T-cell (primary cell): ENCODE measurements at regions not wholly inside any gene's neighbourhood (a gene's known extent, or its start where the extent isn't known, plus 50 kb on each side); places are given as distances from the start of the nearest gene placed in this dataset.

ENCODE experiments used
- ATAC-seq, 4 experiments: fragments of 200-7000 bp in 3 of 4; fragments of 150-1000 bp in 1 of 4; cut with Tn5 transposase; replicated peaks in 1 of 4; 1 replicate in 3 of 4; 2 replicates in 1 of 4; pipeline ENCODE4 v1.10.0; 2021; ENCODE audit warnings: moderate library complexity in 3 of 4, mild to moderate bottlenecking in 2 of 4, moderate number of reproducible peaks in 1 of 4
- CTCF ChIA-PET, 2 donors: fragments of 300-600 bp; sonication (Branson Sonifier 250); formaldehyde crosslinking; loops; one replicate each; lab custom pipeline; 2022; ENCODE audit warnings: antibody characterized with exemption in 2 of 2; lab: Charles Lee
- POLR2A ChIA-PET, 2 donors: fragments of 300-600 bp; sonication (Branson Sonifier 250); formaldehyde crosslinking; loops; one replicate each; lab custom pipeline; 2022; ENCODE audit warnings: antibody characterized with exemption in 2 of 2; lab: Charles Lee
- DNase-seq, 35 experiments: peaks; one replicate each; pipeline versions ENCODE4 v3.0.0 to v3.0.0-alpha.2; 2013 to 2023
- H3K27ac ChIP-seq: one replicate; pipeline ENCODE4 v1.5.1; 2013; ENCODE audit warnings: low read length
- H3K27me3 ChIP-seq, 2 experiments: replicated peaks in 1 of 2; 1 replicate in 1 of 2; 2 replicates in 1 of 2; pipeline versions ENCODE4 v1.6.1 to v1.7.0; 2013; ENCODE audit warnings: low read length in 1 of 2, mixed read lengths in 1 of 2; ENCODE audit not compliant: control insufficient read depth in 2 of 2, insufficient read depth in 2 of 2; ENCODE audit errors: extremely low read depth in 1 of 2
- H3K36me3 ChIP-seq, 2 donors: 1 replicate in 1 of 2; 2 replicates in 1 of 2; pipeline versions ENCODE4 v1.6.1 to v1.7.0; 2013; ENCODE audit warnings: low read length in 1 of 2; ENCODE audit not compliant: control insufficient read depth in 2 of 2, insufficient read depth in 1 of 2; ENCODE audit errors: extremely low read depth in 1 of 2
- H3K4me1 ChIP-seq, 2 experiments: 1 replicate in 1 of 2; 2 replicates in 1 of 2; pipeline versions ENCODE4 v1.6.1 to v1.7.0; 2013; ENCODE audit warnings: low read length in 2 of 2, mixed read lengths in 1 of 2; ENCODE audit not compliant: insufficient read depth in 2 of 2, control insufficient read depth in 1 of 2; ENCODE audit errors: extremely low read depth in 1 of 2
- H3K4me3 ChIP-seq, 2 donors: 1 replicate in 1 of 2; 2 replicates in 1 of 2; pipeline versions ENCODE4 v1.5.1 to v1.7.0; 2013; ENCODE audit warnings: mild to moderate bottlenecking in 2 of 2, low read length in 1 of 2, moderate library complexity in 1 of 2; ENCODE audit not compliant: control insufficient read depth in 1 of 2; ENCODE audit errors: extremely low read depth in 1 of 2
- H3K9me3 ChIP-seq: 2 replicates; pipeline ENCODE4 v1.7.0; 2013
- H3K27ac Mint-ChIP-seq, 2 donors: one replicate each; pipeline ENCODE4 v1.8.0; 2020 to 2021; ENCODE audit warnings: mild to moderate bottlenecking in 2 of 2, mixed read lengths in 2 of 2
- H3K27me3 Mint-ChIP-seq, 2 donors: one replicate each; pipeline ENCODE4 v1.8.0; 2021 to 2022; ENCODE audit warnings: mixed read lengths in 2 of 2
- H3K36me3 Mint-ChIP-seq: one replicate; pipeline ENCODE4 v1.8.0; 2021; ENCODE audit warnings: mixed read lengths
- H3K4me1 Mint-ChIP-seq, 3 donors: one replicate each; pipeline ENCODE4 v1.8.0; 2020 to 2022; ENCODE audit warnings: mixed read lengths in 3 of 3, mild to moderate bottlenecking in 1 of 3
- H3K4me3 Mint-ChIP-seq, 3 donors: one replicate each; pipeline ENCODE4 v1.8.0; 2020 to 2022; ENCODE audit warnings: mild to moderate bottlenecking in 3 of 3, mixed read lengths in 3 of 3, moderate library complexity in 3 of 3
- H3K9me3 Mint-ChIP-seq, 3 donors: one replicate each; pipeline ENCODE4 v1.8.0; 2020 to 2022; ENCODE audit warnings: mixed read lengths in 3 of 3
- WGBS: methylation state at CpG from one replicate; pipeline ENCODE4 v1.1.5; 2013; ENCODE audit warnings: missing lambda C conversion rate; ENCODE audit not compliant: insufficient coverage; 5-methylcytosine and 5-hydroxymethylcytosine counted together

- H3K36me3 Mint-ChIP-seq = no peaks in the 10 kb centered on the region
- no peaks in the 10 kb centered on the region for H3K4me1 ChIP-seq
- WGBS = no CpG with 5 or more reads among the region's 5 CpGs
- no peaks in the 10 kb centered on the region for H3K4me1 Mint-ChIP-seq
- ChIA-PET POLR2A (no interaction called here), CTCF (no interaction called here)
- H3K36me3 ChIP-seq = no peaks in the 10 kb centered on the region
- H3K27me3 ChIP-seq = no peaks in the 10 kb centered on the region
- no peak for ATAC-seq
- H3K9me3 ChIP-seq = peaks cover 3% of the 10 kb centered on the region
- H3K27ac ChIP-seq = no peak overlapping the region
- H3K27ac Mint-ChIP-seq = no peak overlapping the region
- H3K4me3 Mint-ChIP-seq = no peak overlapping the region
- no peak overlapping the region for H3K4me3 ChIP-seq
- peaks cover 7 to 29% (median 20%) of the 10 kb centered on the region in 3 donors for H3K9me3 Mint-ChIP-seq
- DNase-seq = no peak
- H3K27me3 Mint-ChIP-seq = no peaks in the 10 kb centered on the region
Observed at GRCh38 chr3:95123104-95123503, 1060.2 kb downstream of the NSUN3 start.

DNA sequence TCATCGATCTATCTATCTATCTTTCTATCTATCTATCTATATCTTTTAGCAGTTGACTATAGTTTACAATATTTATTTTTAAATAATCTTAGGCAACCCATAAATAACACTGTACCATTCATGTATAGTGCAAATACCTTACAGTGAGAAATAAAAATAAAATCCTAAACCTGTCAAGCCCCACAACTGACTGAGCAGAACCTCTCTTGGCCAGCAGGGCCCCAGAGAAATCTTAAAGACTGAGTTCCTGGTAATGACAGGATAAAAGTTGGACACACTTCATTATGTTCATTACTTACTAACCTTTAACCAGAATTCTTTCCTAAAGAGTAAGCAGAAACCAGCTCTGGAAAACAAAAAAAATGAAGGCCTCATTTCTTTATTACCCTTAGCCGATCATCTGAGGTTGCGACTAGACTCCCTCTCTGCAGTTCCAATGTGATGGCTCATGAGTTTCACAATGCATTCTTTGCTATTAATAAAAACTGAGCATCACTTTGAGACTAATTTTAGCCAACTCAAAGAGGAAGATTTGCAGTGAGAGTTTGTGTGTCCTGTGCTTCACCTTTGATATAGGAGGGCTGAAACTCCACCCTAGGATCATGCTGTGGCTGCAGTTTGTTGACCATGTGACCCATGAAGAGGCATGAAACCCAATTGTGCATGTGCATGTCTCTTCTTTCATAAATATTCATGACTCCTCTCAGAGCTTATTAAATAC is 1072.0 kb downstream of the NSUN3 start:
- DNase-seq = no peak
- Mint-ChIP-seq H3K4me1 (no peaks in the 10 kb centered on the region), H3K27me3 (no peaks in the 10 kb centered on the region), H3K27ac (no peak overlapping the region), H3K9me3 (peaks cover 8 to 9% (median 9%) of the 10 kb centered on the region in 3 donors), H3K36me3 (no peaks in the 10 kb centered on the region), H3K4me3 (no peak overlapping the region)
- no peaks in the 10 kb centered on the region for H3K27me3 ChIP-seq
- H3K9me3 ChIP-seq = peaks cover 2% of the 10 kb centered on the region
- ATAC-seq = no peak
- H3K4me3 ChIP-seq = no peak overlapping the region
- ChIA-PET CTCF (no interaction called here), POLR2A (no interaction called here)
- H3K27ac ChIP-seq = no peak overlapping the region
- no peaks in the 10 kb centered on the region for H3K36me3 ChIP-seq
- WGBS = 100% methylated on average over 2 of the region's 3 CpGs
- no peaks in the 10 kb centered on the region for H3K4me1 ChIP-seq

GRCh38 chr3:95148107-95148506 is 1085.2 kb downstream of the NSUN3 start:
- CTCF ChIA-PET = no interaction called here
- Histone ChIP-seq H3K36me3 (no peaks in the 10 kb centered on the region), H3K9me3 (no peaks in the 10 kb centered on the region), H3K27me3 (no peaks in the 10 kb centered on the region), H3K4me3 (no peak overlapping the region), H3K4me1 (no peaks in the 10 kb centered on the region), H3K27ac (no peak overlapping the region)
- POLR2A ChIA-PET = no interaction called here
- WGBS = 100% methylated on average over 1 of the region's 3 CpGs
- Mint-ChIP-seq H3K27ac (no peak overlapping the region), H3K36me3 (no peaks in the 10 kb centered on the region), H3K27me3 (no peaks in the 10 kb centered on the region), H3K4me3 (no peak overlapping the region), H3K9me3 (peaks cover 3 to 10% (median 6%) of the 10 kb centered on the region in 3 donors), H3K4me1 (no peaks in the 10 kb centered on the region)
- DNase-seq (no peak), ATAC-seq (no peak)

GRCh38 chr3:95151590-95151989 is 1088.7 kb downstream of the NSUN3 start:
- DNase-seq (no peak), ATAC-seq (no peak)
- Histone ChIP-seq H3K9me3 (no peaks in the 10 kb centered on the region), H3K27ac (no peak overlapping the region), H3K27me3 (no peaks in the 10 kb centered on the region), H3K4me1 (no peaks in the 10 kb centered on the region), H3K4me3 (no peak overlapping the region), H3K36me3 (no peaks in the 10 kb centered on the region)
- Mint-ChIP-seq H3K4me3 (no peak overlapping the region), H3K36me3 (no peaks in the 10 kb centered on the region), H3K27me3 (no peaks in the 10 kb centered on the region), H3K27ac (no peak overlapping the region), H3K9me3 (peaks cover 10 to 15% (median 14%) of the 10 kb centered on the region in 3 donors), H3K4me1 (no peaks in the 10 kb centered on the region)
- CTCF ChIA-PET = no interaction called here
- no CpG with 5 or more reads among the region's 2 CpGs for WGBS
- POLR2A ChIA-PET = no interaction called here

DNA sequence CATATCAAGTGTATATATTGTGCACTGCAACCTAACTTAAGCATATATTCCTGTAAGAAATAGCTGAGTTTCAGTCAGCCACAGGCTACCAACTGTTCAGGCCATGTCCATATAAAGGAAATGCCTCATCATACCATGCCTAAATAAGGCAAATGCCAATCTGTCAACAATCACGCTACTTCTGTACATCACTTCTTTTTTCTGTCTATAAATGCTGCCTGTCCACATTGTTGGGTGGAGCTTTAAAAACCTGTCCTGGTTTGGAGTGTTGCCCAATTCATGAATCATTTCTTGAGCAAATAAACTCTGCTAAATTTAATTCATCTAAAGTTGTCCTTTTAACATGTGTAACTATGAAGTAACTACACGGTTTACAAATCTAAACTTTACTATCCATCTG is 1091.9 kb downstream of the NSUN3 start:
- Mint-ChIP-seq H3K4me3 (no peak overlapping the region), H3K9me3 (peaks cover 18 to 27% (median 20%) of the 10 kb centered on the region in 3 donors), H3K4me1 (no peaks in the 10 kb centered on the region), H3K27ac (no peak overlapping the region), H3K36me3 (no peaks in the 10 kb centered on the region), H3K27me3 (no peaks in the 10 kb centered on the region)
- ATAC-seq (no peak), DNase-seq (no peak)
- WGBS = no CpG with 5 or more reads among the region's 2 CpGs
- POLR2A ChIA-PET = interaction anchor here in 1 of 2 donors (0.6 kb wide), 1 partner anchor 16 kb away, joined by 3 read pairs; no protein-coding TSS in a partner anchor
- no peaks in the 10 kb centered on the region for H3K9me3 ChIP-seq
- CTCF ChIA-PET = no interaction called here
- no peak overlapping the region for H3K27ac ChIP-seq
- H3K36me3 ChIP-seq = no peaks in the 10 kb centered on the region
- no peaks in the 10 kb centered on the region for H3K4me1 ChIP-seq
- no peak overlapping the region for H3K4me3 ChIP-seq
- no peaks in the 10 kb centered on the region for H3K27me3 ChIP-seq

- DNase-seq = no peak
- H3K4me1 ChIP-seq = no peaks in the 10 kb centered on the region
- no peak overlapping the region for H3K4me3 ChIP-seq
- H3K9me3 ChIP-seq = no peaks in the 10 kb centered on the region
- Mint-ChIP-seq H3K36me3 (no peaks in the 10 kb centered on the region), H3K9me3 (peaks cover 13 to 19% (median 13%) of the 10 kb centered on the region in 3 donors), H3K27me3 (no peaks in the 10 kb centered on the region), H3K4me3 (no peak overlapping the region), H3K4me1 (no peaks in the 10 kb centered on the region), H3K27ac (no peak overlapping the region)
- WGBS = no CpG with 5 or more reads among the region's 1 CpG
- no peak overlapping the region for H3K27ac ChIP-seq
- no peak for ATAC-seq
- ChIA-PET CTCF (no interaction called here), POLR2A (no interaction called here)
- no peaks in the 10 kb centered on the region for H3K27me3 ChIP-seq
- H3K36me3 ChIP-seq = no peaks in the 10 kb centered on the region
Observed at GRCh38 chr3:95162794-95163193, 1099.9 kb downstream of the NSUN3 start.
